AG10803 (cell line): ENCODE measurements at regions not wholly inside any gene's neighbourhood (a gene's known extent, or its start where the extent isn't known, plus 50 kb on each side); places are given as distances from the start of the nearest gene placed in this dataset.

ENCODE experiments used
- DNase-seq: peaks from one replicate; pipeline ENCODE4 v3.0.0; 2010; ENCODE audit warnings: low read depth
- H3K4me3 ChIP-seq: 2 replicates; pipeline ENCODE4 v1.5.1; 2011; ENCODE audit warnings: mild to moderate bottlenecking, low read length, control low read depth
- TF ChIP-seq, protein P1 (sequence below): conservative IDR thresholded peaks from 2 replicates; pipeline ENCODE4 v1.5.1; 2011; ENCODE audit warnings: mild to moderate bottlenecking, low read length, control low read depth, inconsistent platforms

DNA sequence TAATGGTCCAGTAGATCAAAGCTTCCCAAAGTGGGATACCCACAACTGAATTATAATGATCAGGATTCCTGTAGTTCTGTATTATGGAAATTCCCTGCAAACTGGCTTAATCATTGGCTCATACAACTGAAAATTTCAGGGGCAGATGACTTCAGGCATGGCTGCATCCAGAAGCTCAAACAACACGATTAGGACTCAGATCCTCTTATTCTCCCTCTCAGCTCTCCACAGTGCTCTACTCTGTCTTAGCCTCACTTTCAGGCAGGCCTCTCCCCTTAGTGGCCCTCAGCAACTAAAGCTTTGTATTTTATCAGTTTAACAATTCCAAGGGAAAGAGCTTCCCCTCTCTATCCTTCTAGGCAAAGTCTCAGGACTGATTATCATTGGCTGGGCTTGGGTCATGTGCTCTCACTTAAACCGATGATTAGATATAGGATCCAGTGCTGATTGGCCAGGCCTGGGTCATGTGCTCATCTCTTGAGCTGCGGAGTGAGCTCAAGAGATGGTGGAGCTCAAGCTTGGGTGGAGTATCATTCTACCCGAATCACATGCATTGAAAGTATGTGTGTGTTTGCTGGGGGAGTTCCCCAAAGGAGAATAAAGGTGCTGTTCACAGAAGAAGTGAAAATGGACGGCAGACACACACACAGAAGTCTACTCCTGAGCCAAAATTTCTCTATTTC is 57.9 kb upstream of the RUNX3 start:
- H3K4me3 ChIP-seq = no peak overlapping the region
- no peak for DNase-seq
- TF ChIP-seq, protein P1, sequence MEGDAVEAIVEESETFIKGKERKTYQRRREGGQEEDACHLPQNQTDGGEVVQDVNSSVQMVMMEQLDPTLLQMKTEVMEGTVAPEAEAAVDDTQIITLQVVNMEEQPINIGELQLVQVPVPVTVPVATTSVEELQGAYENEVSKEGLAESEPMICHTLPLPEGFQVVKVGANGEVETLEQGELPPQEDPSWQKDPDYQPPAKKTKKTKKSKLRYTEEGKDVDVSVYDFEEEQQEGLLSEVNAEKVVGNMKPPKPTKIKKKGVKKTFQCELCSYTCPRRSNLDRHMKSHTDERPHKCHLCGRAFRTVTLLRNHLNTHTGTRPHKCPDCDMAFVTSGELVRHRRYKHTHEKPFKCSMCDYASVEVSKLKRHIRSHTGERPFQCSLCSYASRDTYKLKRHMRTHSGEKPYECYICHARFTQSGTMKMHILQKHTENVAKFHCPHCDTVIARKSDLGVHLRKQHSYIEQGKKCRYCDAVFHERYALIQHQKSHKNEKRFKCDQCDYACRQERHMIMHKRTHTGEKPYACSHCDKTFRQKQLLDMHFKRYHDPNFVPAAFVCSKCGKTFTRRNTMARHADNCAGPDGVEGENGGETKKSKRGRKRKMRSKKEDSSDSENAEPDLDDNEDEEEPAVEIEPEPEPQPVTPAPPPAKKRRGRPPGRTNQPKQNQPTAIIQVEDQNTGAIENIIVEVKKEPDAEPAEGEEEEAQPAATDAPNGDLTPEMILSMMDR = no peak

DNA sequence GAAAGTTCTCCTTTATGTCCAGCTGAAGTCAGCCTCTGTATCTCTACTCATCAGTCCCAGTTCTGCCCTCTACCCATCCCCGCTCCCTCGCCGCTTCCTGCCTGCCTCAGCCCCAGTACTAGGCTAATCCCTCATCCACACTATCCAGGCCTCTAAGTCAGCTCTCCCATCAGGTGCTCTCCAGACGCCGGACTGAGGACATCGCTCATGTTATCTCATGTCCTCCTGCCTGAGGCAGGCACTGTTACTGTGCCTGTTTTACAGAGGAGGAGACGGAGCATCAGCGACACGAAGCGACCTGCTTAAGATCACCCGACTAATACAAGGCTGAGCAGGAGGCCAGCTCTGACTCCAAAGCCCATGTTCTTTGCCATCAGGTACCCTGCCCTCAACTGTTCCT is 57.3 kb upstream of the RUNX3 start:
- H3K4me3 ChIP-seq = no peak overlapping the region
- DNase-seq = no peak
- TF ChIP-seq, protein P1 = no peak

DNA sequence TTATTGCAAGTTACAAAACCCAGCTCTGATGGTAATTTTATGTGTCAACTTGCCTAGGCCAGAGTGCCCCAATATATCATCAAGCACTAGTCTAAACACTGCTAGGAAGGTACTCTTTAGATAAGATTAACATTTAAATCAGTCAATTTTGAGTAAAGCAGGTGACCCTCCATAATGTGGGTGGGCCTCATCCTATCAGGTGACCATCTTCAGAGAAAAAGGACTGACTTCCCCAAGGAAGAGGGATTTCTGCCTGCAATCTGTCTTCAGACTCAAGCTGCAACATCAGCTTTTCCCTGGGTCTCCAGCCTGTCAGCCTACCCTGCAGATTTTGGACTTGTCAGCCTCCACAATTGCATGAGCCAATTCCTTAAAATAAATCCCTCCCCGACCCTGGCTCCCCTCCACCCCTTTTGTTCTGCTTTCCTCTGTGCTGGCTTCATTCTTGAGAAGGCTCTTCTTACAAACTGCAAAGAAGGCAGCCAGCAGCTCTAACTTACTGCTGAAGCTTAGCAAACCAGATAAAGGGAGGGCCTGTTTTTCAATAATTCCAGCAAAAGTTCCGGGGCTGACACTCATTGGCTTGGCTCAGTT is 56.4 kb upstream of the RUNX3 start:
- DNase-seq = no peak
- H3K4me3 ChIP-seq = no peak overlapping the region
- TF ChIP-seq, protein P1 = no peak

DNA sequence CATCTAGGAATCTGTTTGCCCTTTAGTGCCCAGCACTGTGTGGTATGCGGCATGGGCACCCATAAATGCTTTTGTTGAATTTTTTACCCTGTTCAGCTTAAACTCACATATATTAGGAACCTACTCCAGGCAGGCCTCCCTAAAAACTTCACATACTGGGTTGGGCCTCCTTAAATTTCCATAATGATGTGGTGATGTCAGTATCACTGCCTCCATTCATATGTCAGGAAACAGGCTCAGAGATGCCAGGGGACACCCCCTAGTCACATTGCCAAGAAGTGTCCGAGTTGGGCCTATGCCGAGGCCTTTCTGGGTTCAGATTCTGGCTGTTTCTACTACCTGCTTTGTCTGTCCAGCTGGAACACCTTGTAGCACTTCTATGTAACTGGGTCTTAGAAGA is 55.7 kb upstream of the RUNX3 start:
- no peak for DNase-seq
- TF ChIP-seq, protein P1 = no peak
- no peak overlapping the region for H3K4me3 ChIP-seq

DNA sequence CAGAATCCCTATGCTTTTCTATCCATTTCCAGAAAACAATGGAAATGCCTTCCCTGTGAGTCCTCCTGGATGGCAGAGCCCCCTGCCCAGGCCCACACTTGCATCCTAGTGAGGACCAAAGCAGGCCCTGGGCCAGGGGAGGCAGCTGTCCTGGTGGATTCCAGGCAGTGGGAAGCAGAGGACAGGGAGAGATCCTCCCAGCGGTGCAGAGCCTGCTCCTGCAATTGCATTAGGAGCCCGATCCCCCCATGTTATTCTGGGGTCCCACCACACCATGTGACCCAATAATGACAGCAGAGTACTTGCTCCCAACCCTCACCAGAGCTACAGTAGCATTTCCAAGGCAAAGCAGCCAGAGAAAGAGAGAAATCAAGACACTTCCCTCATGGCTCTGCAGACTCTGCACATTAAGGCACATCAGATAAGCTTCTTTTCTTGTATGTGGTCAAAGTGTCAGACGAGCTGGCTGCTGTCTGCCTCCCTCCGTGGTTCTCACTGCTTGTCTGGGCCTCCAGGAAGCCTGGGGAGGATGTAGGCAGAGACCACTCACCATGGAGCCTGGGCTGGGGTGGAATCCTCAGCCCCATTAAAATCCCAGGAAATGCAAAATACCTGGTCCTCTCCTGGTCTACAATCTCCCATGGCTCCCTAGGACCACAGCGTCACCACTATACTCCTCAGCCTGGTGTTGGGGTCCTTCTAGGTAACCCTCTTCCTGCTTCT is 54.9 kb upstream of the RUNX3 start:
- TF ChIP-seq, protein P1 = no peak
- H3K4me3 ChIP-seq = no peak overlapping the region
- no peak for DNase-seq

DNA sequence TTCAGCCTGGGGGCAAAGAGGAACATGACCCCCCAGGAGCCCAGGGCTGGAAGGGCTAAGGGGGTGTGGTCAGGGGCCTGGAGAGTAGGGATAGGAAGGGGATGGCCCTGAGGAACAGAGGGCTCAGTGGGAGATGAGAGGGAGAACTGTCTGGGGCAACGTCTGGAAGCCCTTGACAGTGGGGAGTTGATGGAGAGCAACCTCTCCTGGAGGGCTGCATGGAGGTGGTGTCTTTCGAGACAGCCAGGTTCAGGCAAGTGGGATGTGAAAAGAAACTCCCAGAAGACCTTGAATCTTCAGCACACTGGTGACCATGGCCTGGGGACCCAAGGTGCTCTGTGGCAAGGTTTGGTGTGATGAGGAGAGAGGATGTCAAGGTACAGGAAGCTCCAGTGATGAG is 54.2 kb upstream of the RUNX3 start:
- TF ChIP-seq, protein P1 = no peak
- DNase-seq = no peak
- no peak overlapping the region for H3K4me3 ChIP-seq
